AG09309 (cell line): ENCODE measurements at regions not wholly inside any gene's neighbourhood (a gene's known extent, or its start where the extent isn't known, plus 50 kb on each side); places are given as distances from the start of the nearest gene placed in this dataset.

ENCODE experiments used
- DNase-seq: peaks from one replicate; pipeline ENCODE4 v3.0.0-alpha.2; 2010; ENCODE audit warnings: low read depth
- H3K4me3 ChIP-seq: 2 replicates; pipeline ENCODE4 v1.5.1; 2011; ENCODE audit warnings: mild to moderate bottlenecking, low read depth, low read length, moderate library complexity; ENCODE audit not compliant: control insufficient read depth
- TF ChIP-seq, protein P1 (sequence below): IDR thresholded peaks from 2 replicates; pipeline ENCODE4 v1.5.1; 2011; ENCODE audit warnings: mild to moderate bottlenecking, low read depth, low read length, inconsistent platforms; ENCODE audit not compliant: insufficient read depth, control insufficient read depth; ENCODE audit errors: missing control alignments

DNA sequence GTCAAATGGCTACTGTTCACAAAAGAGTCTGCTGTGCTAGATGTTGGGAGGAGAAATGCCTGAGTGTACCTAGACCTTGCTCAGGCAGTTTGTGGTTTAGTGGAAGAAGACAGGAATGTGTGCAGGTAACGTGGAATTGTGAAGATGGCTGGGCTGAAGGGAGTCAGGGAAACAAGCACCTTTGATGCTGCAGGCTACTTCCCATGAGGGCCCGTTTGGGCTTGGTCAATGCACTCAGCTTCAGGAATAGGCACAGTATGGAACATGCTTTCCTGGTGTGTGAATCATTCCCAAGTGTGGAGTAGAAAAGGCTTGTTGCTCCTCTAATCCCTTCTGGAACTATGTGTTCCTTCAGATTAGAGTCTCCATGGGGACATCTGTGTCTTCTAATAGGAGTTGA, 318.3 kb upstream of the MTNR1B start:
- DNase-seq = no peak
- no peak overlapping the region for H3K4me3 ChIP-seq
- TF ChIP-seq, protein P1, sequence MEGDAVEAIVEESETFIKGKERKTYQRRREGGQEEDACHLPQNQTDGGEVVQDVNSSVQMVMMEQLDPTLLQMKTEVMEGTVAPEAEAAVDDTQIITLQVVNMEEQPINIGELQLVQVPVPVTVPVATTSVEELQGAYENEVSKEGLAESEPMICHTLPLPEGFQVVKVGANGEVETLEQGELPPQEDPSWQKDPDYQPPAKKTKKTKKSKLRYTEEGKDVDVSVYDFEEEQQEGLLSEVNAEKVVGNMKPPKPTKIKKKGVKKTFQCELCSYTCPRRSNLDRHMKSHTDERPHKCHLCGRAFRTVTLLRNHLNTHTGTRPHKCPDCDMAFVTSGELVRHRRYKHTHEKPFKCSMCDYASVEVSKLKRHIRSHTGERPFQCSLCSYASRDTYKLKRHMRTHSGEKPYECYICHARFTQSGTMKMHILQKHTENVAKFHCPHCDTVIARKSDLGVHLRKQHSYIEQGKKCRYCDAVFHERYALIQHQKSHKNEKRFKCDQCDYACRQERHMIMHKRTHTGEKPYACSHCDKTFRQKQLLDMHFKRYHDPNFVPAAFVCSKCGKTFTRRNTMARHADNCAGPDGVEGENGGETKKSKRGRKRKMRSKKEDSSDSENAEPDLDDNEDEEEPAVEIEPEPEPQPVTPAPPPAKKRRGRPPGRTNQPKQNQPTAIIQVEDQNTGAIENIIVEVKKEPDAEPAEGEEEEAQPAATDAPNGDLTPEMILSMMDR = no peak

DNA sequence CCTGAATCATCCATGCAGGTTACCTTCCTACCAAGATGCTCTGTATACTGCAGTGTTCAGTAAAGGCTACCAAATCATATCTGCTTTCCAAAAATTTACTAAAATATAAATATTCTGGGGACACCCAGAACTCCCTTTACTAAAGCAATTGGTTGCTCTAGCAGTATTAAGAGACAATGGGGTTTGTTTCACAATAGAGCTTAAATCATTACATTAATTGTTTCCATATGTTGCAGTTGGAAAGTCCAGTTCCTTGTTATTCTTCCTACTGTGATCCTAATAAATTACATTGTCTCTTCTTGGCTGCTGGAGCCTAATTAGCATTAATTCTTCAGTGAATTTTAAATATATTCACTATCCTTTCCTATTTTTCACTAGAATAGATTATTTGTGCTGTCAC, 316.0 kb upstream of the MTNR1B start:
- TF ChIP-seq, protein P1 = no peak
- no peak overlapping the region for H3K4me3 ChIP-seq
- no peak for DNase-seq

DNA sequence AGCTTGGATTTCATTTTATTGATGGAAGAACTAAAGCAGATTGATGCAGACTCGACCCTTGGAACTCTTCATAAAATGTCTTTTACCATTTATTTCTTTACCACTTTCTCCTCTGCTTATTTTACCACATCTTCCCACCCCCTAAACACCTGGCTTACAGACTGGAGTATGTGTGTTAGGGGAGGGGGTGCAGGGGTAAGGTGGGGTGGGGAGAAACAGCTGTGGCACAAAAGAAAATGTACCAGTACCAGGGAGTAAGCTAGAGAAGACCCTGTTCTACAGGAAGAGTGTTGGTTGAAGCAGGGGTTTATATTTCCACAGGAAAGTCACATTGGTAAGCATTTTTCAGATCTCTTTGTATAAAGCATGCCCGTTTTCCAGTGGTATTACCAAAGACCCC, 312.7 kb upstream of the MTNR1B start:
- H3K4me3 ChIP-seq = no peak overlapping the region
- no peak for DNase-seq
- TF ChIP-seq, protein P1 = no peak

DNA sequence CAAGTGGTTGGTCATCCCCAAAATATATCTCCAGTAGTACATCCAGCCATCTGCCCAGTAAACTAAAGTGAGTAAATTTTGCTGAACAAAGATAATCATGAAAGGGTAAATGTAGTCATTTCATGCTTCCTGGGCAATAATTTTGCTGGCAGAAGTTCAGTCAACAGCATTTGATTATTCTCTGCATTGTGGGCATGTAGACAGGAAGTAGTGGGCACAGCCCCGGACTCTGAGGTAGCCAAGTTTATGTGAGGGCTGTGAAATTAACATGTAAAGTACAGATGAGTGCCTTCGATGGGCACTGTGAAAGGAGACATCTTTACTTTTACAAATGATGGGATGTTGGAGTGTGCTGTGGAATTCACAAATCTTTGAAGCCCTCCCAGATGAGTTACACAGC, 312.2 kb upstream of the MTNR1B start:
- H3K4me3 ChIP-seq = no peak overlapping the region
- no peak for DNase-seq
- TF ChIP-seq, protein P1 = no peak

DNA sequence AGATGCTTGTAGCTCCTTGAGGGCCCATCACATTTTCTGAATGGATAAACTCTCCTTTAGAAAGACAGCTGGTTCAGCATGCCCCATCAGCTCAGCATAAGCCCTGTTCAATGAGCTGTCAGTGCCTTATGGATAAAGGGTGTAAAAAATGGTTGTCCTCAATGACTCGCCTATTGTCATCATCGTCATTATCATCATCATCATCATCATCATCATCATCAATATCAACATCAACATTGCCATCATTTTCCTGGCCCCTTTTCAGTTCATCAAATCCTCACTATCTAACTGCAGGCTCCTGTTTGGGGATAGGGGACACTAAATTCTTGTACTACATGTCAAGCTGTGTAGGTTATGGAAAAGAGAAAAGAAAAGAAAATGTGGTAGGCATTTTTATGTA, 310.7 kb upstream of the MTNR1B start:
- no peak for DNase-seq
- H3K4me3 ChIP-seq = no peak overlapping the region
- TF ChIP-seq, protein P1 = no peak

DNA sequence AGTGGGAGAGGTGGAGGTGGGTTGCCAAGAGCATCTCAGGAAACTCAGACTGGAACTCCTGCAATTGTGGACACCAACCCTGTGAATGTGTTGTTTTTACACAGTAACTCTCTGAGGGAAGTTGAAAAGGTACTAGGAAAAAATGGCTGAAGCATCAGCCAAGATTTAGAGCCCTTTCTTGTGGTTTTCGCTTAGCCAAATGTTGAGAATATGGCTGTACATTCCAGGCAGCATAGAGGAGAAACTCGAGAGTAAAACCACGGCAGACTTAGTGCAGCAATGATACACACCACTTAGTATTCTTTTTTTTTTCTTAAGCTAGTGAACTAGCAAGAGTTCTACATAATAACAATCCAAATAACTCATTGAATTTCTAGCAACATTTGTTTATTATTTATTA, 309.7 kb upstream of the MTNR1B start:
- TF ChIP-seq, protein P1 = no peak
- no peak for DNase-seq
- no peak overlapping the region for H3K4me3 ChIP-seq

DNA sequence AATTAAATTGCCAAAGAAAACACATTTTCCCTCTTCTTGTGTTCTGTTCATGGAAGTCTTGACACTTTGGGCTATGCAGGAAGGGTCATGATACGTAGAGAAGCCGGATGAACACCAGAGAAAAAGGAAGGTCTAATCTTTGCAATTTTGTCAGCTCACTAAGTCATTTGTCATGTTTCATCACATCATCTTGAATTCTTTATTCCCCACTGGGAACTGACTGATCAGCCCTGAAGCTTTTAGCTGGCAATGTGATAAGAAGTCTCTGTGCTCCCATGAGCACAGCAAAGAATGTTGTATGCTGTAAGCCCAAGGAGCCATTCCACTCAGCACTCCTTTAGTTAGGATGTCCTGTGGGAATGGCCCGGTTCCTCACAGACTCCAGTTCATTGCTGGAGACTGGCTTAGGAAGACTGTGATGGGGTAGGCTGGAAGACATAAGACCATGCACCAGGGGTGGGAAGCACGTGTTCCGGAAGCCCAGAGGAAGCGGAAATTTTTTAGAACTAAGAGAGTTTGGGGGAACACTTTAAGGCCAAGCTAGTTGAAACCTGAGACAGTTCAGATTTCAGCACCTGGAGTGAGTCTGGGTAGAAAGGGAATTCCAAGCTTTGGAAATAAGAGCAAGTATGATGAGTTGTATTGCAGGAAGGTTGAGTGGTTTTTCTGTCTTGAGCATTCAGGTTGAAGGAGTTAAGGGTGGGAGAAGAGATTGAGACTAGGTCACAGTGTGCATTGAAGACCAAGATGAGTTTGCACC, 306.7 kb upstream of the MTNR1B start:
- TF ChIP-seq, protein P1 = no peak
- H3K4me3 ChIP-seq = no peak overlapping the region
- no peak for DNase-seq
